ENCODE measurements at regions not wholly inside any gene's neighbourhood (a gene's known extent, or its start where the extent isn't known, plus 50 kb on each side); places are given as distances from the start of the nearest gene placed in this dataset.

DNA sequence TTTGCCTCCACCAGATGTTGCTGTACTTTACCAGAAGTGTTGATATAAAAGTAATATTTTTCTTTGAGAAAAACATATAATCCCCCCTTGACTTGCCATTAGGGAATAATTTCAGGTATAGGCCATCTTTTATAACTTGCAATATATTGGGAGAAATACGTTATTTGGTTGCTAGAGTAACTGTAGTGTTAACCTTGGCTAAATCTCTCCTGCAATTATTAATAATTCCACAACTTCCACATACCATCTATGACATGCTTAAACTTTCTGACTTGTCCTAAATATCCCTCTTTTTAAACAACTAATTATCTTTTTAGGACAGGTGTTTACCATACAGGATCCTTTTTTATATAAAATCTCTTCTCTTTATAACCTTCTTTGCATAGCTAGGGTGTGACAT lies 1048.2 kb downstream of the SLC16A7 start (continued):
- no peak for TF ChIP-seq KDM4A (IDR thresholded peaks at IDR 0.05; ENCODE audit: low read depth, low read length, severe bottlenecking)

DNA sequence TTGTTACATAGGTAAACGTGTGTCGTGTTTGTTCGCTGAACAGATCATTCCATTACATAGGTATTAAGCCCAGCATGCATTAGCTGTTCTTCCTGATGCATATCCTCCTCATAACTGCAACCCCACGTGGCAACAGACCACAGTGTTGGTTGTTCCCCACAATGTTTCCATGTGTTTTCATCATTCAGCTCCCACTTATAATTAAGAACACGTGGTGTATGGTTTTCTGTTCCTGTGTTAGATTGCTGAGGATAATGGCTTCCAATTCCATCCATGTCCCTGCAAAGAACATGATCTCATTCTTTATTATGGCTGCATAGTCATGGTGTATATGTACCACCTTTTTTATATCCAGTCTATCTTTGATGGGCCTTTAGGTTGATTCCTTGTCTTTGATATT lies 1071.1 kb downstream of the SLC16A7 start:
- Histone ChIP-seq H3K36me3 (ENCODE audit: control insufficient read depth in 2 of 4, insufficient read depth in 4 of 4, low read length in 3 of 4) (no peaks in the 10 kb centered on the region), H3K56ac (replicated peaks; ENCODE audit: insufficient read length, low read depth, low read length) (no peak overlapping the region), H3K14ac (ENCODE audit: insufficient read length) (no peak overlapping the region), H4K8ac (ENCODE audit: extremely low read depth, insufficient read depth, low read length) (no peak overlapping the region), H3K23me2 (ENCODE audit: low read depth, low read length) (no peaks in the 10 kb centered on the region), H2BK20ac (ENCODE audit: low read length) (no peak overlapping the region), H2BK12ac (ENCODE audit: low read depth, low read length) (no peak overlapping the region), H3K4me2 (ENCODE audit: insufficient read depth in 1 of 2, low read depth in 2 of 2, low read length in 2 of 2) (no peak overlapping the region), H3K9me3 (ENCODE audit: insufficient read depth in 2 of 2, low read depth in 1 of 2, low read length in 1 of 2) (0 out of 4 replicates have a peak, but pooled peaks cover 0 to under 1% of the 10 kb centered on the region in 2 experiments), H4K5ac (ENCODE audit: insufficient read length, low read depth, low read length) (no peak overlapping the region), H3K79me1 (ENCODE audit: low read depth, low read length) (no peaks in the 10 kb centered on the region), H4K20me1 (replicated peaks in 1 of 2; ENCODE audit: control insufficient read depth in 1 of 2, insufficient read depth in 2 of 2, low read length in 2 of 2) (no peaks in the 10 kb centered on the region), H3K4me1 (replicated peaks in 1 of 4; ENCODE audit: control insufficient read depth in 3 of 4, insufficient read depth in 4 of 4, low read length in 3 of 4) (no peaks in the 10 kb centered on the region; a peak in 2 of 7 replicates), H3K18ac (ENCODE audit: extremely low read depth, low read length) (no peak overlapping the region), H2BK5ac (ENCODE audit: low read depth, low read length) (no peak overlapping the region), H2BK15ac (ENCODE audit: low read length) (no peak overlapping the region), H3K79me2 (ENCODE audit: control insufficient read depth in 1 of 2, insufficient read depth in 2 of 2, low read length in 2 of 2) (no peaks in the 10 kb centered on the region), H3K9ac (replicated peaks in 1 of 4; ENCODE audit: extremely low read depth in 1 of 4, low read depth in 3 of 4, low read length in 3 of 4) (no peak overlapping the region), H2AFZ (ENCODE audit: low read length) (no peak overlapping the region), H2AK5ac (ENCODE audit: low read depth, low read length) (no peak overlapping the region), H3K23ac (ENCODE audit: insufficient read length) (no peak overlapping the region), H3K4me3 (ENCODE audit: extremely low read depth in 1 of 4, insufficient read depth in 2 of 4, low read depth in 3 of 4, low read length in 4 of 4) (no peak overlapping the region), H3K27ac (ENCODE audit: low read depth, low read length) (no peak overlapping the region), H4K91ac (replicated peaks; ENCODE audit: insufficient read length, low read length) (peak overlapping the region; percentile 65), H2BK120ac (replicated peaks; ENCODE audit: low read depth, low read length) (no peak overlapping the region), H3K4ac (replicated peaks; ENCODE audit: insufficient read length, low read depth, low read length) (no peak overlapping the region), H3K27me3 (replicated peaks in 1 of 4; ENCODE audit: control insufficient read depth in 3 of 4, extremely low read depth in 1 of 4, insufficient read depth in 3 of 4, low read length in 3 of 4) (no peaks in the 10 kb centered on the region)
- FAIRE-seq (no peak), DNase-seq (ENCODE audit: low read depth in 1 of 2, low spot score in 2 of 2) (no peak)
- 85% methylated on average over 5 of the region's 5 CpGs; no CpG with 5 or more reads in 1 of the 2 experiments for WGBS, 2 experiments (ENCODE audit: extremely low coverage in 1 of 2, insufficient coverage in 1 of 2, insufficient read length in 1 of 2, insufficient replicate concordance in 2 of 2, low coverage in 1 of 2, low lambda C conversion rate in 2 of 2, missing lambda C conversion rate in 1 of 2)
- TF ChIP-seq SAP30 (IDR thresholded peaks at IDR 0.05; ENCODE audit: insufficient read depth, insufficient replicate concordance, low read length) (no peak), RFX5 (IDR thresholded peaks at IDR 0.05; ENCODE audit: borderline replicate concordance, low read depth, low read length) (no peak), RNF2 (IDR thresholded peaks at IDR 0.05; ENCODE audit: borderline replicate concordance, low read depth, low read length, missing control alignments, poor library complexity, severe bottlenecking) (no peak), JUN (IDR thresholded peaks at IDR 0.05; ENCODE audit: low read depth, low read length) (no peak)
- ChIA-PET CTCF (ENCODE audit: partially characterized antibody) (no interaction called here), POLR2A (ENCODE audit: partially characterized antibody) (no interaction called here)
